Cerebellar nuclear complex (tissue), 1 donor: ENCODE measurements at regions not wholly inside any gene's neighbourhood (a gene's known extent, or its start where the extent isn't known, plus 50 kb on each side); places are given as distances from the start of the nearest gene placed in this dataset.
"Not testable (repeated sequence)": the region's sequence is repeated elsewhere in the genome, so short reads cannot be mapped to it uniquely, and the experiment has no call there.

Experiments
- DNase-seq, 2 experiments: peaks; one replicate each; lab custom pipeline; 2025; lab: John Stamatoyannopoulos, UW

GRCh38 chr18:5021558-5021957, 175.5 kb downstream of the AKAIN1 start:
- no peak for DNase-seq

- DNase-seq, result no peak
Measured at GRCh38 chr18:5015213-5015612, 181.8 kb downstream of the AKAIN1 start.

- DNase-seq, result not testable (repeated sequence)
Measured at GRCh38 chr18:5004031-5004820, 192.8 kb downstream of the AKAIN1 start.

- DNase-seq, result no peak
Measured at GRCh38 chr18:4994710-4995109, 202.3 kb downstream of the AKAIN1 start.

- no peak for DNase-seq
Measured at GRCh38 chr18:4987452-4988405, 209.3 kb downstream of the AKAIN1 start.

- DNase-seq, result no peak
Measured at GRCh38 chr18:4986677-4987076, 210.4 kb downstream of the AKAIN1 start.

GRCh38 chr18:4986066-4986465, 211.0 kb downstream of the AKAIN1 start:
- no peak for DNase-seq

GRCh38 chr18:4961121-4961909, 235.7 kb downstream of the AKAIN1 start:
- no peak for DNase-seq

- no peak for DNase-seq
Measured at GRCh38 chr18:4960578-4960977, 236.5 kb downstream of the AKAIN1 start.

GRCh38 chr18:4931209-4931608, 265.8 kb downstream of the AKAIN1 start:
- DNase-seq, result no peak

GRCh38 chr18:4921548-4921947, 275.5 kb downstream of the AKAIN1 start:
- DNase-seq, result no peak

GRCh38 chr18:4917509-4917908, 279.5 kb downstream of the AKAIN1 start:
- DNase-seq, result not testable (repeated sequence)

GRCh38 chr18:4908328-4908727, 288.7 kb downstream of the AKAIN1 start:
- no peak for DNase-seq

- no peak for DNase-seq
Measured at GRCh38 chr18:4906856-4907255, 290.2 kb downstream of the AKAIN1 start.

GRCh38 chr18:4888251-4889040, 308.6 kb downstream of the AKAIN1 start:
- DNase-seq, result no peak

GRCh38 chr18:4878480-4878879, 318.6 kb downstream of the AKAIN1 start:
- no peak for DNase-seq

GRCh38 chr18:4871197-4871596, 325.9 kb downstream of the AKAIN1 start:
- no peak for DNase-seq

- no peak for DNase-seq
Measured at GRCh38 chr18:4870177-4870773, 326.8 kb downstream of the AKAIN1 start.

- no peak for DNase-seq
Measured at GRCh38 chr18:4869155-4869554, 327.9 kb downstream of the AKAIN1 start.

- no peak for DNase-seq
Measured at GRCh38 chr18:4858379-4859127, 338.5 kb downstream of the AKAIN1 start.
